HepG2 (cell line): ENCODE measurements at regions not wholly inside any gene's neighbourhood (a gene's known extent, or its start where the extent isn't known, plus 50 kb on each side); places are given as distances from the start of the nearest gene placed in this dataset.

Experiments
- ATAC-seq: fragments of 200-7000 bp; cut with Tn5 transposase; 3 replicates; pipeline ENCODE4 v1.9.1; 2020; ENCODE audit warnings: mild to moderate bottlenecking, moderate library complexity
- BruUV-seq: library from RNA; stranded (reverse); fragments of 400-500 nt; replicated peaks from 2 replicates; lab custom pipeline; 2021; lab: Mats Ljungman, UMichigan
- CTCF ChIA-PET: fragments of 300-600 bp; formaldehyde crosslinking; extraction: SDS; loops from one replicate; lab custom pipeline; 2021; ENCODE audit warnings: low total read pairs, inconsistent platforms, low intra/inter-chr PET ratio; lab: Yijun Ruan, JAX
- POLR2A ChIA-PET: fragments of 350-600 bp; sonication (Branson Sonifier 250); formaldehyde crosslinking; loops from one replicate; lab custom pipeline; 2020; ENCODE audit warnings: antibody characterized with exemption, inconsistent platforms; lab: Yijun Ruan, JAX
- DNase-seq: peaks from one replicate; pipeline ENCODE4 v3.0.0-alpha.2; 2015; ENCODE audit warnings: low spot score
- FAIRE-seq: peaks from 3 replicates; lab custom pipeline; 2011; peaks lifted over from hg19 to GRCh38; lab: Jason Lieb, UNC
- H2AFZ ChIP-seq: one replicate; pipeline ENCODE4 v1.6.1; 2011; ENCODE audit warnings: low read length, inconsistent platforms
- H3K27ac ChIP-seq: fragments of 300-600 bp; 3 replicates; pipeline ENCODE4 v1.8.0; 2011; ENCODE audit warnings: mixed run types, mild to moderate bottlenecking, mixed read lengths, low read length, inconsistent platforms; ENCODE audit not compliant: insufficient read depth; ENCODE audit errors: extremely low read length
- H3K27me3 ChIP-seq, 2 experiments: fragments of 200-600 bp in 1 of 2; 2 replicates in 1 of 2; 3 replicates in 1 of 2; pipeline versions ENCODE4 v1.6.0 to v1.8.0; 2011; ENCODE audit warnings: low read length in 2 of 2, mild to moderate bottlenecking in 2 of 2, moderate library complexity in 2 of 2, inconsistent platforms in 1 of 2; ENCODE audit not compliant: insufficient read depth in 2 of 2, control insufficient read depth in 1 of 2
- H3K36me3 ChIP-seq, 2 experiments: fragments of 200-600 bp in 1 of 2; replicated peaks in 1 of 2; 2 replicates in 1 of 2; 3 replicates in 1 of 2; pipeline versions ENCODE4 v1.5.1 to v1.8.0; 2011; ENCODE audit warnings: low read length in 2 of 2, inconsistent platforms in 1 of 2; ENCODE audit not compliant: insufficient read depth in 2 of 2, control insufficient read depth in 1 of 2
- H3K4me1 ChIP-seq: 2 replicates; pipeline ENCODE4 v1.5.1; 2012; ENCODE audit warnings: low read length, inconsistent platforms; ENCODE audit not compliant: insufficient read depth
- H3K4me2 ChIP-seq: 2 replicates; pipeline ENCODE4 v1.6.0; 2011; ENCODE audit warnings: low read depth, low read length, inconsistent platforms
- H3K4me3 ChIP-seq, 3 experiments: fragments of 200-600 bp in 1 of 3; sonication (generic), shearing (Covaris generic) in 1 of 3; replicated peaks in 1 of 3; 2 replicates each; pipeline ENCODE4 v1.5.1; 2011 to 2016; ENCODE audit warnings: low read length in 3 of 3, inconsistent platforms in 2 of 3, low read depth in 2 of 3, mild to moderate bottlenecking in 2 of 3, control low read depth in 1 of 3, mixed read lengths in 1 of 3; ENCODE audit not compliant: insufficient read depth in 1 of 3
- H3K79me2 ChIP-seq: one replicate; pipeline ENCODE4 v1.6.1; 2011; ENCODE audit warnings: low read length, inconsistent platforms; ENCODE audit not compliant: insufficient read depth
- H3K9ac ChIP-seq: 2 replicates; pipeline ENCODE4 v1.6.0; 2011; ENCODE audit warnings: mild to moderate bottlenecking, low read depth, low read length, inconsistent platforms; ENCODE audit not compliant: insufficient read depth
- H3K9me3 ChIP-seq: 2 replicates; pipeline ENCODE4 v1.5.1; 2012; ENCODE audit warnings: mild to moderate bottlenecking, low read length
- H4K20me1 ChIP-seq: 2 replicates; pipeline ENCODE4 v1.6.0; 2011; ENCODE audit warnings: inconsistent platforms, mild to moderate bottlenecking, low read length, moderate library complexity; ENCODE audit not compliant: insufficient read depth
- FOXA1 ChIP-seq, 2 experiments: fragments of 450-650 bp in 1 of 2; sonication (generic) in 1 of 2; formaldehyde crosslinking in 1 of 2; IDR thresholded peaks; 2 replicates each; pipeline versions ENCODE4 v1.4.0 to v1.6.1; 2016 to 2020; ENCODE audit warnings: missing genetic modification reagents in 1 of 2
- SIX1 ChIP-seq: sonication (generic); formaldehyde crosslinking; IDR thresholded peaks from 2 replicates; pipeline ENCODE4 v1.4.0; 2020; ENCODE audit warnings: missing genetic modification reagents, borderline replicate concordance
- ZNF121 ChIP-seq: sonication (generic); formaldehyde crosslinking; IDR thresholded peaks from 2 replicates; pipeline ENCODE4 v1.5.0; 2020; ENCODE audit warnings: mild to moderate bottlenecking, missing genetic modification reagents
- ZNF260 ChIP-seq: sonication (generic); formaldehyde crosslinking; IDR thresholded peaks from 2 replicates; pipeline ENCODE4 v1.4.0; 2020; ENCODE audit warnings: missing genetic modification reagents, low read depth, mild to moderate bottlenecking, borderline replicate concordance
- ZNF383 ChIP-seq: sonication (generic); formaldehyde crosslinking; IDR thresholded peaks from 2 replicates; pipeline ENCODE4 v1.4.0; 2020; ENCODE audit warnings: missing genetic modification reagents, mild to moderate bottlenecking, borderline replicate concordance
- ZNF460 ChIP-seq: sonication (generic); formaldehyde crosslinking; IDR thresholded peaks from 2 replicates; pipeline ENCODE4 v1.5.1; 2020; ENCODE audit warnings: missing genetic modification reagents, mild to moderate bottlenecking, borderline replicate concordance
- WGBS: methylation state at CpG from one replicate; pipeline ENCODE4 v1.1.6; 2017; ENCODE audit warnings: low lambda C conversion rate; 5-methylcytosine and 5-hydroxymethylcytosine counted together
- in situ Hi-C: cut with HindIII; loops from 2 replicates; pipeline ENCODE4 v1.10.0; 2017; ENCODE audit warnings: low pct_unique_long_range_greater_than_20kb; ENCODE audit not compliant: extremely low pct_ligation_motif_present
- intact Hi-C: fragments of 100-400 bp; cut with micrococcal nuclease; formaldehyde crosslinking; loops from one replicate; pipeline ENCODE4 v1.10.0; 2022; ENCODE audit not compliant: unreplicated experiment
- TF ChIP-seq, protein P1 (sequence below): IDR thresholded peaks from 2 replicates; pipeline ENCODE4 v1.4.0; 2020; ENCODE audit warnings: mild to moderate bottlenecking, missing genetic modification reagents
- TF ChIP-seq, protein P2 (sequence below): IDR thresholded peaks from 2 replicates; pipeline ENCODE4 v1.6.1; 2012; ENCODE audit warnings: inconsistent platforms
- TF ChIP-seq, protein P3 (sequence below): sonication (generic); formaldehyde crosslinking; IDR thresholded peaks from 2 replicates; pipeline ENCODE4 v1.5.0; 2020; ENCODE audit warnings: mild to moderate bottlenecking, missing genetic modification reagents
- TF ChIP-seq, protein P4 (sequence below): sonication (generic); formaldehyde crosslinking; IDR thresholded peaks from 2 replicates; pipeline ENCODE4 v1.8.1; 2023; ENCODE audit warnings: mild to moderate bottlenecking, missing genetic modification reagents

DNA sequence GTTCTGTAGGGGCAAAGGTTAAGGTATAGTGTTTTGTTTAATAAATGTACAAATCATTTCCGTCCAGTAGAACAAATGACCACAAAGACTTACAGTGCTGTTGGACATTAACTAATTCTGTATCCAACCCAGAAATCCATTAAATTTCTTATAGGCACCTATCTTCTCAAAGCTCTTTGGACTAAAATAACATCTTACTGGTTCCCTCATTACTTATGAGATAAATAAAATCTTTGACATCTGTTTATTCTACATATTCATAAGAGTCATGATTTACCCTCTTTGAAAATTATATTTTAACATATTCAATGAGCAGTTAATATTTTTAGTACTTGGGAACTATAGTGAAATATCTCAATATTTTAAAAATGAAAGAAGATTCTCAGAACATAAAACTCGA is 102.7 kb upstream of the G2E3 start:
- Histone ChIP-seq H3K9me3 (no peaks in the 10 kb centered on the region), H4K20me1 (no peaks in the 10 kb centered on the region), H3K27me3 (no peaks in the 10 kb centered on the region), H3K4me1 (no peaks in the 10 kb centered on the region), H3K27ac (no peak overlapping the region), H3K9ac (no peak overlapping the region), H2AFZ (no peak overlapping the region), H3K4me2 (no peak overlapping the region), H3K4me3 (no peak overlapping the region), H3K36me3 (no peaks in the 10 kb centered on the region), H3K79me2 (no peaks in the 10 kb centered on the region)
- POLR2A ChIA-PET = no interaction called here
- BruUV-seq = no TSS peak
- in situ Hi-C loops = no loop called here
- 40% methylated on average over 2 of the region's 2 CpGs for WGBS
- TF ChIP-seq ZNF460 (CRISPR knock-in tag) = no peak
- FAIRE-seq = no peak
- ATAC-seq = no peak
- no peak for DNase-seq
- CTCF ChIA-PET = no interaction called here
- intact Hi-C loops = no loop called here

DNA sequence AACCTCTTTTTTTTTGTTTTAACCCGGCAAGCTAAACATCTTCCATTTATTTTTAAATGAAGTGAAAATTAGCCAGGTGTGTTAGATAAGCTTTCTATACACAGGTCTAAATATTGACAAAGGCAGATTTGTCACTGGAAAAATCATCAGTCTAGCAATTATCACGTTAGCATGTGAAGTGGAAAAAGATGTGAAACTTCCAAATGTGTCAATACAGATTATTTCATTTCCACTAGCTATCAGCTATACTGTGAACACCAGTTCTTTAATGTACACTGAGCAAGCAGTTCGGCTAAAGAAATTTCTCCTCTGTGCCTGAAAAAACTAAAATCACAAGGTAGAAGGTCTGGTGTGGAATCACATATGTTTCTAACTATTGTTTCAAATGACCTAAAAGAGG is 96.6 kb upstream of the G2E3 start:
- DNase-seq = no peak
- Histone ChIP-seq H4K20me1 (no peaks in the 10 kb centered on the region), H3K9ac (no peak overlapping the region), H3K4me1 (no peaks in the 10 kb centered on the region), H3K36me3 (no peaks in the 10 kb centered on the region), H2AFZ (no peak overlapping the region), H3K27me3 (no peaks in the 10 kb centered on the region), H3K9me3 (no peaks in the 10 kb centered on the region), H3K27ac (no peak overlapping the region), H3K4me2 (no peak overlapping the region), H3K4me3 (no peak overlapping the region), H3K79me2 (no peaks in the 10 kb centered on the region)
- no peak for ATAC-seq
- ChIA-PET CTCF (no interaction called here), POLR2A (no interaction called here)
- in situ Hi-C loops (no loop called here), intact Hi-C loops (no loop called here)
- WGBS = under 1% methylated on average over 3 of the region's 3 CpGs
- no TSS peak for BruUV-seq
- FAIRE-seq = no peak
- TF ChIP-seq ZNF260 (CRISPR knock-in tag) (no peak), ZNF383 (no peak), FOXA1 (IDR thresholded peaks at IDR 0.05) (no peak), FOXA1 (CRISPR knock-in tag; IDR thresholded peaks at IDR 0.05) (no peak), ZNF121 (CRISPR knock-in tag) (no peak), SIX1 (no peak)
- TF ChIP-seq, protein P1, sequence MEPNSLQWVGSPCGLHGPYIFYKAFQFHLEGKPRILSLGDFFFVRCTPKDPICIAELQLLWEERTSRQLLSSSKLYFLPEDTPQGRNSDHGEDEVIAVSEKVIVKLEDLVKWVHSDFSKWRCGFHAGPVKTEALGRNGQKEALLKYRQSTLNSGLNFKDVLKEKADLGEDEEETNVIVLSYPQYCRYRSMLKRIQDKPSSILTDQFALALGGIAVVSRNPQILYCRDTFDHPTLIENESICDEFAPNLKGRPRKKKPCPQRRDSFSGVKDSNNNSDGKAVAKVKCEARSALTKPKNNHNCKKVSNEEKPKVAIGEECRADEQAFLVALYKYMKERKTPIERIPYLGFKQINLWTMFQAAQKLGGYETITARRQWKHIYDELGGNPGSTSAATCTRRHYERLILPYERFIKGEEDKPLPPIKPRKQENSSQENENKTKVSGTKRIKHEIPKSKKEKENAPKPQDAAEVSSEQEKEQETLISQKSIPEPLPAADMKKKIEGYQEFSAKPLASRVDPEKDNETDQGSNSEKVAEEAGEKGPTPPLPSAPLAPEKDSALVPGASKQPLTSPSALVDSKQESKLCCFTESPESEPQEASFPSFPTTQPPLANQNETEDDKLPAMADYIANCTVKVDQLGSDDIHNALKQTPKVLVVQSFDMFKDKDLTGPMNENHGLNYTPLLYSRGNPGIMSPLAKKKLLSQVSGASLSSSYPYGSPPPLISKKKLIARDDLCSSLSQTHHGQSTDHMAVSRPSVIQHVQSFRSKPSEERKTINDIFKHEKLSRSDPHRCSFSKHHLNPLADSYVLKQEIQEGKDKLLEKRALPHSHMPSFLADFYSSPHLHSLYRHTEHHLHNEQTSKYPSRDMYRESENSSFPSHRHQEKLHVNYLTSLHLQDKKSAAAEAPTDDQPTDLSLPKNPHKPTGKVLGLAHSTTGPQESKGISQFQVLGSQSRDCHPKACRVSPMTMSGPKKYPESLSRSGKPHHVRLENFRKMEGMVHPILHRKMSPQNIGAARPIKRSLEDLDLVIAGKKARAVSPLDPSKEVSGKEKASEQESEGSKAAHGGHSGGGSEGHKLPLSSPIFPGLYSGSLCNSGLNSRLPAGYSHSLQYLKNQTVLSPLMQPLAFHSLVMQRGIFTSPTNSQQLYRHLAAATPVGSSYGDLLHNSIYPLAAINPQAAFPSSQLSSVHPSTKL (CRISPR knock-in tag) = no peak
- TF ChIP-seq, protein P2, sequence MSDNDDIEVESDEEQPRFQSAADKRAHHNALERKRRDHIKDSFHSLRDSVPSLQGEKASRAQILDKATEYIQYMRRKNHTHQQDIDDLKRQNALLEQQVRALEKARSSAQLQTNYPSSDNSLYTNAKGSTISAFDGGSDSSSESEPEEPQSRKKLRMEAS = no peak
- TF ChIP-seq, protein P3, sequence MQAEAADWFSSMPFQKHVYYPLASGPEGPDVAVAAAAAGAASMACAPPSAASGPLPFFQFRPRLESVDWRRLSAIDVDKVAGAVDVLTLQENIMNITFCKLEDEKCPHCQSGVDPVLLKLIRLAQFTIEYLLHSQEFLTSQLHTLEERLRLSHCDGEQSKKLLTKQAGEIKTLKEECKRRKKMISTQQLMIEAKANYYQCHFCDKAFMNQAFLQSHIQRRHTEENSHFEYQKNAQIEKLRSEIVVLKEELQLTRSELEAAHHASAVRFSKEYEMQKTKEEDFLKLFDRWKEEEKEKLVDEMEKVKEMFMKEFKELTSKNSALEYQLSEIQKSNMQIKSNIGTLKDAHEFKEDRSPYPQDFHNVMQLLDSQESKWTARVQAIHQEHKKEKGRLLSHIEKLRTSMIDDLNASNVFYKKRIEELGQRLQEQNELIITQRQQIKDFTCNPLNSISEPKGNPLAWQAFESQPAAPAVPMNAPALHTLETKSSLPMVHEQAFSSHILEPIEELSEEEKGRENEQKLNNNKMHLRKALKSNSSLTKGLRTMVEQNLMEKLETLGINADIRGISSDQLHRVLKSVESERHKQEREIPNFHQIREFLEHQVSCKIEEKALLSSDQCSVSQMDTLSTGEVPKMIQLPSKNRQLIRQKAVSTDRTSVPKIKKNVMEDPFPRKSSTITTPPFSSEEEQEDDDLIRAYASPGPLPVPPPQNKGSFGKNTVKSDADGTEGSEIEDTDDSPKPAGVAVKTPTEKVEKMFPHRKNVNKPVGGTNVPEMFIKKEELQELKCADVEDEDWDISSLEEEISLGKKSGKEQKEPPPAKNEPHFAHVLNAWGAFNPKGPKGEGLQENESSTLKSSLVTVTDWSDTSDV (CRISPR knock-in tag) = no peak
- TF ChIP-seq, protein P4, sequence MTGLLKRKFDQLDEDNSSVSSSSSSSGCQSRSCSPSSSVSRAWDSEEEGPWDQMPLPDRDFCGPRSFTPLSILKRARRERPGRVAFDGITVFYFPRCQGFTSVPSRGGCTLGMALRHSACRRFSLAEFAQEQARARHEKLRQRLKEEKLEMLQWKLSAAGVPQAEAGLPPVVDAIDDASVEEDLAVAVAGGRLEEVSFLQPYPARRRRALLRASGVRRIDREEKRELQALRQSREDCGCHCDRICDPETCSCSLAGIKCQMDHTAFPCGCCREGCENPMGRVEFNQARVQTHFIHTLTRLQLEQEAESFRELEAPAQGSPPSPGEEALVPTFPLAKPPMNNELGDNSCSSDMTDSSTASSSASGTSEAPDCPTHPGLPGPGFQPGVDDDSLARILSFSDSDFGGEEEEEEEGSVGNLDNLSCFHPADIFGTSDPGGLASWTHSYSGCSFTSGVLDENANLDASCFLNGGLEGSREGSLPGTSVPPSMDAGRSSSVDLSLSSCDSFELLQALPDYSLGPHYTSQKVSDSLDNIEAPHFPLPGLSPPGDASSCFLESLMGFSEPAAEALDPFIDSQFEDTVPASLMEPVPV (CRISPR knock-in tag) = no peak
